ENCODE measurements at regions not wholly inside any gene's neighbourhood (a gene's known extent, or its start where the extent isn't known, plus 50 kb on each side); places are given as distances from the start of the nearest gene placed in this dataset.

- H3K4me1 ChIP-seq (ENCODE audit: insufficient read depth, low read length) = peaks cover 2% of the 10 kb centered on the region; the same call in 1 of the 2 replicates
- H2AFZ ChIP-seq (ENCODE audit: low read length) = no peak overlapping the region
- H3K23me2 ChIP-seq (ENCODE audit: insufficient read length, low read depth, low read length, poor library complexity, severe bottlenecking) = no peaks in the 10 kb centered on the region
- H3K23ac ChIP-seq (ENCODE audit: insufficient read length, low read depth, low read length) = no peak overlapping the region
- H4K91ac ChIP-seq (ENCODE audit: insufficient read length, low read depth, low read length) = no peak overlapping the region
- no peak overlapping the region for H3K14ac ChIP-seq (ENCODE audit: insufficient read depth, low read length)
- no CpG with 5 or more reads among the region's 2 CpGs for WGBS (ENCODE audit: extremely low coverage, insufficient read length, low lambda C conversion rate)
- H3K9ac ChIP-seq (ENCODE audit: extremely low read depth, insufficient read length, low read length) = no peak overlapping the region
- no peaks in the 10 kb centered on the region for H3K79me1 ChIP-seq (ENCODE audit: insufficient read depth, low read depth, low read length, poor library complexity, severe bottlenecking)
- TF ChIP-seq CTCF (conservative IDR thresholded peaks at IDR 0.05) = no peak
- peaks cover 65 to 68% of the 10 kb centered on the region in 2 experiments for H3K4me1 Mint-ChIP-seq
- H3K4me3 Mint-ChIP-seq = no peak overlapping the region
- no peak overlapping the region for H2BK12ac ChIP-seq (ENCODE audit: insufficient read length, low read depth, low read length)
- no peak overlapping the region for H4K5ac ChIP-seq (ENCODE audit: insufficient read length, low read depth, low read length)
- H3T11ph ChIP-seq (ENCODE audit: low read length) = no peak overlapping the region
- H4K8ac ChIP-seq (replicated peaks; ENCODE audit: insufficient read length, low read depth, low read length) = no peak overlapping the region
- H4K20me1 ChIP-seq (ENCODE audit: control insufficient read depth, insufficient read depth, insufficient read length) = no peaks in the 10 kb centered on the region
- no peak overlapping the region for H3K18ac ChIP-seq (ENCODE audit: insufficient read length, low read depth, low read length)
- no peak overlapping the region for H3K27ac ChIP-seq (ENCODE audit: insufficient read length, low read depth, low read length)
- peak overlapping the region in 1 of 3 experiments; percentile 66; a peak in 1 of 7 replicates for H3K27ac Mint-ChIP-seq
- no peak overlapping the region for H3K4ac ChIP-seq (ENCODE audit: low read depth, low read length)
- H2BK120ac ChIP-seq (ENCODE audit: low read depth, low read length, poor library complexity, severe bottlenecking) = no peak overlapping the region
- no peak overlapping the region for H3K4me2 ChIP-seq (ENCODE audit: insufficient read depth, insufficient read length, low read length)
- H3K27me3 Mint-ChIP-seq (ENCODE audit: low read depth) = no peaks in the 10 kb centered on the region; the same call in 1 of the 2 replicates
- DNase-seq = no peak
- H2BK5ac ChIP-seq (ENCODE audit: insufficient read length, low read length) = no peak overlapping the region
- no peak overlapping the region for H3K56ac ChIP-seq (ENCODE audit: insufficient read length, low read depth, low read length)
- no peaks in the 10 kb centered on the region for H3K79me2 ChIP-seq (ENCODE audit: insufficient read depth, low read length)
- peaks cover 0 to 4% (median 0%) of the 10 kb centered on the region in 3 experiments; a peak in 1 of 7 replicates for H3K36me3 Mint-ChIP-seq (ENCODE audit: insufficient read depth in 1 of 3, low read depth in 3 of 3)
- H3K9me3 Mint-ChIP-seq = no peaks in the 10 kb centered on the region
- H3K27me3 ChIP-seq (ENCODE audit: insufficient read depth, low read length) = no peaks in the 10 kb centered on the region
- H2BK20ac ChIP-seq (ENCODE audit: low read depth, low read length, poor library complexity, severe bottlenecking) = no peak overlapping the region
- H2BK15ac ChIP-seq (ENCODE audit: low read depth, low read length) = no peak overlapping the region
- no peaks in the 10 kb centered on the region for H3K9me3 ChIP-seq (ENCODE audit: control insufficient read depth, low read depth, low read length)
- no peak overlapping the region for H2AK5ac ChIP-seq (ENCODE audit: insufficient read length, low read length)
These were observed 115.2 kb upstream of the SOX21 start for GRCh38 chr13:94827566-94827965.

Measured in H9 (cell line).